ENCODE measurements at regions not wholly inside any gene's neighbourhood (a gene's known extent, or its start where the extent isn't known, plus 50 kb on each side); places are given as distances from the start of the nearest gene placed in this dataset.

DNA sequence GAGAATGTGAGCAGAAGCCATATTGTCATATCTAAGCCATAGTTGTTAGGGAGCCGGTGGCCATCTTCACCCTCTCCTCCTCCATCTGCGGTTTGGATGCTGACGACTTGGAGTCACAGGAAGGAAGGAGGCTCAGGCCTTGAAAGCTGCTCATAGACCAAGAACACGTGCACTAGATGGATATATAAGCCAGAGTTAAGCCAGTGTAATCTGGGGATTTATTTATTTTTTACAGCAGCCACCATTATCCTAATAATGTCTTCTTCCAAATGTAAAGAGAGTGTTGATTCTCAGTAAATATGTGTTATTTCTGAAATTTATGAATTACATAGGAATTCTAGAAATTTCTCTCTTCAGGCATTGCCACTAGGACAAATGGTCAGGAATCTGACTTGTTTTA lies 689.9 kb downstream of the QKI start:
- no peak for TF ChIP-seq EZH2 (IDR thresholded peaks at IDR 0.05; ENCODE audit: insufficient read depth, poor library complexity, severe bottlenecking)
- no peak for TF ChIP-seq EZH2phosphoT487 (IDR thresholded peaks at IDR 0.05; ENCODE audit: insufficient read depth, low read depth)
